ENCODE measurements at regions not wholly inside any gene's neighbourhood (a gene's known extent, or its start where the extent isn't known, plus 50 kb on each side); places are given as distances from the start of the nearest gene placed in this dataset.

GRCh38 chr6:169965657-169966311, 214.4 kb downstream of the ERMARD start:
- Histone ChIP-seq H3K9me3 (ENCODE audit: control insufficient read depth in 4 of 4, insufficient read depth in 3 of 4, low read length in 3 of 4) (no peaks in the 10 kb centered on the region), H3K4me1 (ENCODE audit: control insufficient read depth in 5 of 5, insufficient read depth in 5 of 5, low read length in 5 of 5) (peaks cover 0 to 6% (median 0%) of the 10 kb centered on the region in 5 donors), H3K27ac (ENCODE audit: low read depth in 1 of 2, low read length in 1 of 2) (no peak overlapping the region), H3K27me3 (ENCODE audit: control insufficient read depth in 3 of 3, insufficient read depth in 3 of 3, low read length in 2 of 3) (peaks cover 0 to 30% (median 4%) of the 10 kb centered on the region in 3 donors), H3K9ac (ENCODE audit: insufficient read depth in 1 of 2, low read length in 2 of 2) (no peak overlapping the region), H3K36me3 (ENCODE audit: control insufficient read depth in 4 of 4, insufficient read depth in 4 of 4, low read length in 4 of 4) (no peaks in the 10 kb centered on the region), H3K4me3 (no peak overlapping the region)
- DNase-seq (no peak), ATAC-seq (ENCODE audit: insufficient read depth, low FRiP score) (no peak)
- 88% methylated on average over 25 of the region's 25 CpGs for WGBS, 2 donors
- TF ChIP-seq CTCF (IDR thresholded peaks at IDR 0.05; ENCODE audit: control extremely low read depth, extremely low read depth), result no peak

- no peak for TF ChIP-seq CTCF (IDR thresholded peaks at IDR 0.05; ENCODE audit: control extremely low read depth, extremely low read depth)
- Histone ChIP-seq H3K4me3 (no peak overlapping the region), H3K4me1 (ENCODE audit: control insufficient read depth in 5 of 5, insufficient read depth in 5 of 5, low read length in 5 of 5) (peaks cover 0 to 6% (median 0%) of the 10 kb centered on the region in 5 donors), H3K36me3 (ENCODE audit: control insufficient read depth in 4 of 4, insufficient read depth in 4 of 4, low read length in 4 of 4) (no peaks in the 10 kb centered on the region), H3K27me3 (ENCODE audit: control insufficient read depth in 3 of 3, insufficient read depth in 3 of 3, low read length in 2 of 3) (peaks cover 0 to 31% (median 4%) of the 10 kb centered on the region in 3 donors), H3K9ac (ENCODE audit: insufficient read depth in 1 of 2, low read length in 2 of 2) (no peak overlapping the region), H3K9me3 (ENCODE audit: control insufficient read depth in 4 of 4, insufficient read depth in 3 of 4, low read length in 3 of 4) (no peaks in the 10 kb centered on the region), H3K27ac (ENCODE audit: low read depth in 1 of 2, low read length in 1 of 2) (no peak overlapping the region)
- no peak for DNase-seq
- 70 to 73% methylated on average over 6 of the region's 6 CpGs for WGBS, 2 donors
- ATAC-seq (ENCODE audit: insufficient read depth, low FRiP score), result no peak
Measured at GRCh38 chr6:169965239-169965638, 213.8 kb downstream of the ERMARD start.

- WGBS, 2 donors, result 82 to 91% methylated on average over 9 of the region's 9 CpGs
- DNase-seq, result no peak
- peaks cover 0 to 31% (median 4%) of the 10 kb centered on the region in 3 donors for H3K27me3 ChIP-seq (ENCODE audit: control insufficient read depth in 3 of 3, insufficient read depth in 3 of 3, low read length in 2 of 3)
Measured at GRCh38 chr6:169964486-169965180, 213.2 kb downstream of the ERMARD start.

More at GRCh38 chr6:169964486-169965180, 213.2 kb downstream of the ERMARD start:
- Histone ChIP-seq H3K4me3 (no peak overlapping the region), H3K9ac (ENCODE audit: insufficient read depth in 1 of 2, low read length in 2 of 2) (no peak overlapping the region), H3K36me3 (ENCODE audit: control insufficient read depth in 4 of 4, insufficient read depth in 4 of 4, low read length in 4 of 4) (no peaks in the 10 kb centered on the region), H3K27ac (ENCODE audit: low read depth in 1 of 2, low read length in 1 of 2) (no peak overlapping the region), H3K9me3 (ENCODE audit: control insufficient read depth in 4 of 4, insufficient read depth in 3 of 4, low read length in 3 of 4) (no peaks in the 10 kb centered on the region), H3K4me1 (ENCODE audit: control insufficient read depth in 5 of 5, insufficient read depth in 5 of 5, low read length in 5 of 5) (peaks cover 0 to 7% (median 0%) of the 10 kb centered on the region in 5 donors)
- TF ChIP-seq CTCF (IDR thresholded peaks at IDR 0.05; ENCODE audit: control extremely low read depth, extremely low read depth), result no peak
- no peak for ATAC-seq (ENCODE audit: insufficient read depth, low FRiP score)

All from lung (tissue), 11 donors.